ENCODE measurements at regions not wholly inside any gene's neighbourhood (a gene's known extent, or its start where the extent isn't known, plus 50 kb on each side); places are given as distances from the start of the nearest gene placed in this dataset.

DNA sequence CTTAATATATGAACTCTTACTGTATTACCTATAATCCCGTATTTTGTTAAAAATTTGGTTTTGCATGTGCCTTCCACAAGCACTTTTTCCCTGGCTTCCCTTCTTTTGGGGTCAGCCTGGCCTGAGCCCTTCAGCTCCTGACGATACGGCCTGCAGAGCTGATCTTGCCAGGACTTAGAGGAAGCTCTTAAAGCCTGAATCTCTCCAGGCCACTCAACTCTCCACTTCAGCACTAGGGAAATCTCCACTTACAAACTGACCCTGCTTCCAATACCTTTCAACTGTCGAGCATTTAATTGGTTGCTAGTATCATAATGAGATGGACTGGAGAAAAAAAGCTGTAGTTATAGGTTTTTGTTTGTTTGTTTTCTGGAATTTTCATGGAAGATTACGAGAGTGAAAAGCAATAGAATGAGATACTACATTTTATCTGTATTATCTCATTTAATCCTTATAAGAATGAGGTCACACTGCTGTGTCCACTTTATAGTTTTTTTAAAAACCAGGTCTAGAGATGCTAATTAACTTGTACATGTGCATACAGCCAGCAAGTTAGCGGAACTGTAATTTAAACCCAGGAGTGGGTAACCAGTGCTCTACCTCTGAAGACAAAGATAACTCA lies 54.8 kb downstream of the ZBTB38 start:
- TF ChIP-seq POLR2AphosphoS5 (IDR thresholded peaks at IDR 0.05): no peak
- TF ChIP-seq POLR2A (IDR thresholded peaks at IDR 0.05): no peak
